ENCODE measurements at regions not wholly inside any gene's neighbourhood (a gene's known extent, or its start where the extent isn't known, plus 50 kb on each side); places are given as distances from the start of the nearest gene placed in this dataset.
"Not testable (repeated sequence)": the region's sequence is repeated elsewhere in the genome, so short reads cannot be mapped to it uniquely, and the experiment has no call there.

DNA sequence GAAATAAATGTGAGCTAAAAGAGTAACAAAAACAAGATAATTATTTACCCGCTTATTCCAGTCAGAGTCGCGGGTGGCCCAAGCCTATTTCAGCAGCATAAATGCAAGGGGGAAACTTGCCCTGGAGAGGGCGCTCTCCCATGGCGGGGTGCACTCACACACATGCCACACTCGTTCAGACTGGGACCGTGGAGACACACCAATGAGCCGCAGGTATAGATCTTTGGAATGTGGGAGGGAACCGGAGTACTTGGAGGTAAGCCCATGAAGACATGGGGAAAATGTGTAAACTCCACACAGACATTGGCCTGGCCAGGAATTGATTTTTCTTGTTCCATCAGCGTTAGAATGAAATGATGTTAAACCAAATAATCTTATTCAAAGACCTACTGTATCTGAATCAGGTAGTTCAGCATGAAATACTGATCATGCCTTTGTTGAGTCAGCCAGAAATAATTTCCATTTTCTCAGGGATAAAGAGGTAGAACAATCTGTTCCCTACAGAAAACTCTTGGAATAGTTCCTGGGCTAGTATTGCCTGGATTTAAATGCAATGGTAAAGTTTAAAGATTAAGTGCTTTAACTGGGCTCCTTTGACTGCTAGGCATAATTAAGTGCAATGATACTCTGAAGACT, 191.5 kb downstream of the MCHR2 start:
- DNase-seq (ENCODE audit: low read depth, low spot score), result no peak

GRCh38 chr6:99808992-99809391, 185.0 kb downstream of the MCHR2 start:
- no peak for DNase-seq (ENCODE audit: low read depth, low spot score)

DNA sequence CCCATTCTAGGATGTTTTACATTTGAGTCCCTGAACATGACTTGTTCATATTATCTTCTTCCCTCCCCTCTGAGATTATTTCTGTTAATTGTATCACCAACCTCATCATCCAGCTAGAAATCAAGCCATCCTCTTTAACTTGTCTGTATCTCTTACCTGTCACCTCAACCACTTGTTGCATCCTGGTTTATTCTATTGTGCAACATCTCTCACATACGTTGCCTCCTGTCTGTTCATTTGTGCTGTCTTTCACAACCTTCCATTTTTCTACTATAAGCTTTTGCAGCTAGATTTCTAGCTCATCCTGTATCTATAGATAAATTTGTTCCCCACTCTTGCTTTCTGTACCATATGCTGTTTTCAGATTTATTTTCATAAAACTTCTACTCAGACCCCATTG, 183.7 kb downstream of the MCHR2 start:
- DNase-seq (ENCODE audit: low read depth, low spot score), result no peak

DNA sequence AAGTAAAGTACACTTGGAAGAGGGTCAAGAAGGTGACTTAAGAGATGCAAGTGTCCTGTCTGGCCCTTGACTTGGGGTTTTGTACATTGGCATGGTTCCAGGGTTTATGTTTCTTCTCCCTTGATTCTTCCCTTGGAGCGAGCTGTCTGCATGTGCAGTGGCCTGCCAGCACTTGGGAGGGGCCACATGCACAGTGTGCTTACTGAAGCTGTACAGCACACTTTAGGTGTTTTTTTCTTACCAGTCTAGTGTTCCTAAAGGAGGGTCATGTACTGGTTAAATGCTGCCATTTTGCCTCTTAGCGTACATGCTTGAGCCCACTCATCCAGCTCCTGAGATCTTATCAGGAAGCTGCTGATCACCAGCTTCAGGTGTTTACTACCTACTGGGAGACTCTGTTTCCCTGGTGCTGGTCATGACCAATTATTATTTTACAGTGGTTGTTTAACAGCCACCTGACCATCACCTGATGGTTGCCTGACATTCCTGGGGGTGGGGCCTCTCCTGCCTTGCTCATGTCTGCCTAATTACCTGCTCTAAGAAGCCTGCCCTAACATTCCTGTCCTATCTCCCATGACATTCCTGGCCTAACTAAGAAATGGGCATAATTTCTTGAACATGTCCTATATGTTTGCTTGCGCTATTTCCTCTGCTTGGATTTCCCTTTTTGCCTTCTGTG, 182.9 kb downstream of the MCHR2 start:
- DNase-seq (ENCODE audit: low read depth, low spot score), result no peak

GRCh38 chr6:99811636-99812035, 182.4 kb downstream of the MCHR2 start:
- no peak for DNase-seq (ENCODE audit: low read depth, low spot score)

DNA sequence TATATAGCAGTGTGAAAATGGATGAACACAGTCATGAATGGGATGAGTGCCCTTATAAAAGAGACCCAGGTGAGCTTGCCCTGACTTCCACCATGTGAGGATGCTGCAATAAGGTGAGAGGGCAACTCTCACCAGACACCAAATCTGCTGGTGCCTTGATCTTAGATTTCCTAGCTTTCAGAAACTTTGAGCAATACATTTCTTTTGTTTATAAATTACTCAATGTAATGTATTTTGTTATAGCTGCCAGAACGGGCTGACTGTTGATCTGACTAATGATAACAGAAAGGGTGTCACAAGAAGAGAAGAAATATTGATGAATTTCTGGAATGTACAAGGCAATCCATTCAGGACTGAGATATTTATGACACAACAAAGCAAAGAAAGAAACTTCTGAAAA, 180.5 kb downstream of the MCHR2 start:
- no peak for DNase-seq (ENCODE audit: low read depth, low spot score)

GRCh38 chr6:99814230-99814928, 179.6 kb downstream of the MCHR2 start:
- DNase-seq (ENCODE audit: low read depth, low spot score), result no peak

- DNase-seq (ENCODE audit: low read depth, low spot score), result no peak
Observed at GRCh38 chr6:99816795-99817194, 177.2 kb downstream of the MCHR2 start.

GRCh38 chr6:99818161-99818560, 175.9 kb downstream of the MCHR2 start:
- DNase-seq (ENCODE audit: low read depth, low spot score), result no peak

DNA sequence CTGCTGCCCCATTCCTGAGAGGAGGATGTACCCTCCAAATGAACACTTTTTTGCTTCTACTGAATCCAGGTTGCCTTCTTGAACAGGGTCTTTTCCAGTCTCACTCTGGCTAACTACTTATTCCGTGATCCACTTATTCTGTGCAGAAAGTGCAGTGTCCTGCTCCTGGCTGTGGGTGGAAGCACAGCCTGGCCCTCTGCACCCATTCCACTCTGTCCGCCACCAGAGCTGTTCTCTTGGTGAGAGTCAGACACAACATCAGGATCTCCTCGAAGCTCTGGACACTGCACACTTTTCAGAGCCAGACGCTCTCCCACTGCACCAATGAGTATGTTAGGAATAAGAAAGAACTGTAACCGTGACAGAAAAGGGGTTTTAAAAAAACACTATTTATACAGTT, 174.2 kb downstream of the MCHR2 start:
- DNase-seq (ENCODE audit: low read depth, low spot score), result no peak

- no peak for DNase-seq (ENCODE audit: low read depth, low spot score)
Observed at GRCh38 chr6:99821164-99821563, 172.9 kb downstream of the MCHR2 start.

DNA sequence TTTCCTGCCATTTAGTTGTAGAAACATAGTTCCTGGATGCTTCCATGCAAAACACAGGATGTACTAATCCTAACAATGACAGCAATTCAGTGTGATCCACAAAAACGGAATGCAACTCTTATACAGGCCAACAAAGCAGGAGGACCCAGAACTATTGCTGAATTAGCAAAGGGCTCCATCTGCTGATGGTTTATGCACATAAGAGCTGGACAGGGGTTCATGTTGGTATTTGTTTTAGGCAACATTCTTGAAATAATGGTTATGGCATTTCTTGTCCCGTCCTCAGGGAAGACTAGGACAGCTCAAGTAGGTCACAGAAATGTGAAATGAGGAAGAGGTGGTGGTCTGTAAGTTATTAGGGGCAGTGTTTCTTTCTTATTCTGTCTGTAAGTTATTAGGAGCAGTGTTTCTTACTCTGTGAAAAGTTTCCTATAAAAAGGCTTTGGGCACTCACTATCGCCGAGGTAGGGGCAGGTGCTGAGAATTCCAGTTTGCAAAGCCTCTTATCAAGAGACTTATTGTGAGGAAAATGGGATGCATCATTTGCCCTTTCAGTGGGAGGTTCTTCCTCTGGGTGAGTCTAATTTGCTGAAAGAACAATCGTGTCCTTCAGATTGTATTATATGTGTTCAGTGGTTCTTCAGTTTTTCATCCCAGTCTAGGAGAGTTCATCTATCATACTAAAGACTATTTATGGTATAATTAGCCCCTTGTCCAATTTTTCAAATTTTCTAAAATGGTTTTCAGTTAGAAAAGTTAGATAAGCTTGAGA, 171.1 kb downstream of the MCHR2 start:
- no peak for DNase-seq (ENCODE audit: low read depth, low spot score)

DNA sequence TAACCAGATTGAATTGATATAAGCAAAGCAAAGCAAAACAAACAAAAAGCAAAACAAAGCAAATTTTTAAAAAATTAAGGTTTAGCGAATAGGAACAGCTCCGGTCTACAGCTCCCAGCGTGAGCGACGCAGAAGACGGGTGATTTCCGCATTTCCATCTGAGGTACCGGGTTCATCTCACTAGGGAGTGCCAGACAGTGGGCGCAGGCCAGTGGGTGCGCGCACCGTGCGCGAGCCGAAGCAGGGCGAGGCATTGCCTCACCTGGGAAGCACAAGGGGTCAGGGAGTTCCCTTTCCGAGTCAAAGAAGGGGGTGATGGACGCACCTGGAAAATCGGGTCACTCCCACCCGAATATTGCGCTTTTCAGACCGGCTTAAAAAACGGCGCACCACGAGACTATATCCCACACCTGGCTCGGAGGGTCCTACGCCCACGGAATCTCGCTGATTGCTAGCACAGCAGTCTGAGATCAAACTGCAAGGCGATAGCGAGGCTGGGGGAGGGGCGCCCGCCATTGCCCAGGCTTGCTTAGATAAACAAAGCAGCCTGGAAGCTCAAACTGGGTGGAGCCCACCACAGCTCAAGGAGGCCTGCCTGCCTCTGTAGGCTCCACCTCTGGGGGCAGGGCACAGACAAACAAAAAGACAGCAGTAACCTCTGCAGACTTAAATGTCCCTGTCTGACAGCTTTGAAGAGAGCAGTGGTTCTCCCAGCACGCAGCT, 170.3 kb downstream of the MCHR2 start:
- DNase-seq (ENCODE audit: low read depth, low spot score), result not testable (repeated sequence)

- no peak for DNase-seq (ENCODE audit: low read depth, low spot score)
Observed at GRCh38 chr6:99833034-99833433, 161.0 kb downstream of the MCHR2 start.

DNA sequence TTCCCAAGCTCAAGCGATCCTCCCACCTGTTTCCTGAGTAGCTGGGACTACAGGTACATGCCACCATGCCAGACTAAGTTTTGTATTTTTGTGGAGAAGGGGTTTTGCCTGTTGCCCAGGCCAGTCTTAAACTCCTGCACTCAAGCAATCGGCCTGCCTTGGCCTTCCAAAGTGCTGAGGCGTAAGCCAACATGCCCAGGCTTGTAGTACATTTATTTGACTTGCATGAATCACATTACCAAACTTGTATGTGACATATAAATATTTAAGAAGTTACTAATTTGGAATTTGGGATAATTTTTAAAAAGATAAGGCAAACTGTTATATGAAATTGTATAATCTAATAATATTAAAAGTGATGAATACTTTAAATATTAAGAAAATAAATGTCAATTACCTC, 157.6 kb downstream of the MCHR2 start:
- no peak for DNase-seq (ENCODE audit: low read depth, low spot score)

DNA sequence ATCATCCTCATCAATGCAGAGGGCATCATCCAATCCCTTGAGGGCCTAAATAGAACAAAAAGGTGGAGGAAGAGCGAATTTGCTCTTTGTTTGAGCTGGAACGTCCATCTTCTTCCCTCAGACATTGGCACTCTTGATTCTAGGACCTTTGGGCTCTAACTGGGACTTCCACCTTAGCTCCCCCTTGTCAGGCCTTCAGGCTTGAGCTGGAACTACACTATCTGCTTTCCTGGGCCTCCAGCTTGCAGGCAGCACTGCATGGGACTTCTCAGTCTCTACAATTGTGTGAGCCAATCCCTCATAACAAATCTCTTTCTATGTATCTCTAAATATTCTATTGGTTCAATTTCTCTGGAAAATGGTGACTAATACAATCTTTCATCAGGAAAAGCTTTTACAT, 155.4 kb downstream of the MCHR2 start:
- no peak for DNase-seq (ENCODE audit: low read depth, low spot score)

- no peak for DNase-seq (ENCODE audit: low read depth, low spot score)
Observed at GRCh38 chr6:99841297-99841696, 152.7 kb downstream of the MCHR2 start.

DNA sequence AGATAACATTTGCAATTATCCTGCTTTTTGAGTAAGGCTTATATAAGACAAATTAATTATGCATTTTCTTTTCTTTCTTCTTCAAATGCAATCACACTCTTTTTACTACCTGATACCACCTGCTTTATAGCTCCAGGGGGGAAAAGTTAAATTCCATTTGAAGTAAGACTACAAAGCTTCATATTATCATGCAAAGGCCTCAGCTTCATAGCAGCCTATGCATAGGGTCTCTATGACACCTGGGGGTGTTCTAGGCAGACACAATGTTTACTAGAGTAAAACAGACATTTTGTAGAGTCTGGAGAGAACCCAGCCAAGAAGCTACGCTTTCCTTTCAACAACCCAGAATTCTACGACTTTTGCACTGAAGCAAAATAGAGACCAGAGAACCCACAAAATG, 148.0 kb downstream of the MCHR2 start:
- DNase-seq (ENCODE audit: low read depth, low spot score), result no peak

DNA sequence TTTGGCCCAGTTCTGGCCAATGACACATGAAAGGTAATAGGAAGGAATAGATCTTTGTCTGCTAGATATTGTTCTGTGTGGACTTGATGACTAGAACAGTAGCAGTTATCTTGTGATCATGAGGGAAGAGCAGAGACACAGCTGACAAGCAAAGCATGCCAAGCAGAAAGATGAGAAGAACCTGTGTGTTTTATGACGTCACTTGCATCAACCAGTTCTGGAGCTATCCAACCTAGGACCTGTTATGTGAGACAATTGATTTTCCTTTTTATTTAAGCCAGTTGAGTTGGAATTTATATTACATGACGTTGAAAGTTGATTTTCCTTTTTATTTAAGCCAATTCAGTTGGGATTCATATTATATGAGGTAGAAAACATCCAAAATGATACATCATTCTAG, 143.2 kb downstream of the MCHR2 start:
- DNase-seq (ENCODE audit: low read depth, low spot score), result no peak

GRCh38 chr6:99852031-99852430, 142.0 kb downstream of the MCHR2 start:
- DNase-seq (ENCODE audit: low read depth, low spot score), result no peak

DNA sequence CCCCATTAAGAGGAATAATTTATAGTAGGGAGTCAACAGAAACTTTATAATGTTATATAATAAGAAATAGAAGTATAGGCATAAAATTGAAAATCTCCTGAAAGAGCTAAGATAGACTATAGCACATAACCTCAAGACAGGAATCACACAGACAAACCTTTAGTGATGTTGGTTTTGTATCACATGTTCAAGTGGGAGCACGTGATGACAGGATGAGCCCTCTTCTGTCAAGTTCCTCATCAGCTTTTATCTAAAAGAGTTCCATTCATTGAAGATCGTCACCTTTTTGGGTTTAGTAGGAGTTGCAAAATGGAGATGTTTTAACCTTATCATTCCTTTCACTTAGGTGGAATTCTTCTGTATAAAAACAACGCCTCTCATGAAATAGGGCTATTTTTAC, 127.0 kb downstream of the MCHR2 start:
- no peak for DNase-seq (ENCODE audit: low read depth, low spot score)
